Fibroblast of the aortic adventitia (primary cell): ENCODE measurements at regions not wholly inside any gene's neighbourhood (a gene's known extent, or its start where the extent isn't known, plus 50 kb on each side); places are given as distances from the start of the nearest gene placed in this dataset.
"Not testable (repeated sequence)": the region's sequence is repeated elsewhere in the genome, so short reads cannot be mapped to it uniquely, and the experiment has no call there.

Experiments used
- DNase-seq: peaks from one replicate; pipeline ENCODE4 v3.0.0-alpha.2; 2010; ENCODE audit warnings: low read depth
- H3K4me3 ChIP-seq: 2 replicates; pipeline ENCODE4 v1.5.1; 2011; ENCODE audit warnings: low read depth, mild to moderate bottlenecking, control low read depth, low read length, moderate library complexity
- CTCF ChIP-seq: IDR thresholded peaks from 2 replicates; pipeline ENCODE4 v1.5.1; 2011; ENCODE audit warnings: mild to moderate bottlenecking, low read length, control low read depth, inconsistent platforms; ENCODE audit not compliant: insufficient read depth

DNA sequence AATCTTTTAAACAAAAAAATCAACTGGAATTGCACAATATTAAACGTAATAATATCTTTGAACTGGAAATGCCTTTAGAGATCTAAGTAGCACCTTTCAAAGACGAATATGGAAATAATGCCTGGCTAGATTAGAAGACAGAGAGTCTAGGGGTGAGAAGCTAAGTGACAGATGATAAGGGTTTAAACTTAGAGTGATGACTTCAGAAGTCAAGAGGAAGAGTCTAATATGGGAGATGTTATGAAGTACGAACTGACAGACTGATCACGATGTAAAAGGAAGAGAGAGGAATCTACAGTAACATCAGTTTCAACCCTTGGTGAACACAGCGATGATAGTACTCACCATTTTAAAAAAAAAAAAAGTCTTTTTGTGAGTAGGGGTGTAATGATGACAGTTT, 57.9 kb downstream of the HINT1 start:
- no peak overlapping the region for H3K4me3 ChIP-seq
- TF ChIP-seq CTCF, result no peak
- no peak for DNase-seq

- no peak overlapping the region for H3K4me3 ChIP-seq
- no peak for DNase-seq
- no peak for TF ChIP-seq CTCF
These were observed 60.8 kb downstream of the HINT1 start for GRCh38 chr5:131104169-131104808.

GRCh38 chr5:131096774-131097710, 68.0 kb downstream of the HINT1 start:
- TF ChIP-seq CTCF, result no peak

GRCh38 chr5:131095561-131095960, 69.5 kb downstream of the HINT1 start:
- DNase-seq, H3K4me3 ChIP-seq: not testable (repeated sequence)

More at GRCh38 chr5:131096774-131097710, 68.0 kb downstream of the HINT1 start:
- DNase-seq, result no peak
- no peak overlapping the region for H3K4me3 ChIP-seq

DNA sequence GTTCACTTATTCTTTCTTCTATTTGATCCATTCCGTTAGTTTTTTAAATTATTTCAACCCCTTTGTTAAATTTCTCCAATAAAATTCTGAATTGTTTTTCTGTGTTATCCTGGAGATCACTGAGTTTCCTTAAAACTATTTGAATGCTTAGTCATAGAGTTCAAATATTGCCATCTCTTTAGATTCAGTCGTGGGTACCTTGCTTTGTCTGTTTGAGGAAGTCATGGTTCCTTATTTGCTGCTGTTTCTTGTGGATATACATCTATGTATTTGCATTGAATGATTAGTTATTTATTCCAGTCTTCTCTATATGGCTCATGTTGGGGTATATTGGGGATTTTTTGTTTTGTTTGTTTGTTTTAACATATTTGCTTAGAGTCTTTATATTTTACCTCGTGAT, 80.6 kb downstream of the HINT1 start:
- no peak for TF ChIP-seq CTCF
- no peak overlapping the region for H3K4me3 ChIP-seq
- no peak for DNase-seq

DNA sequence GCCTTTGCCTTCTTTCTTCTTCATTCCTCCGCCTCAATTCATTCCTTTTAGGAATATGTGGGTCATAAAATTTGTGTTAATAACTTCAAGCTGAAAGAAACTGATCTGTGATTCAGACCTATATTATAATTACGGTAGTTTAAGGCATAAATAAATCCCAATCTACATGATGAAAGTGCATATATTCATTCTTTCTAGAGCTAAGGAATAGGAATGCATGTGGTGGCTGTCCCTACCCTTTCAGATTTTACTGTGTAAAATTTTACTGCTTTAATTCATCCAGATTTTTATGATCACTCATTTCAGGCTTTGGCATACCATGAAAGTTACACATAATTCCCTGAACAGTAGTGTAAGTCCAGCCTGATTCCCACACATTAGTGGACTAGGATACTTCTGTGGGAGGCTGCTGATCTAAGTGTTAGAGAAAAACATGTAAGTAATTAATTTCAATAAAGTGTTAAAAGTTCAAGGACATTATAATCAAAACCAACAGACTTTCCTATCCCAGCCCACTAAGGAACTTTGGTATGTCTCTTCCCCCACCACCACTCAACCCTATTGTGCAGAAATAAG, 83.1 kb downstream of the HINT1 start:
- no peak for TF ChIP-seq CTCF
- DNase-seq, result no peak
- H3K4me3 ChIP-seq, result no peak overlapping the region

GRCh38 chr5:131081374-131081773, 83.7 kb downstream of the HINT1 start:
- peak; percentile 25 for DNase-seq
- no peak for TF ChIP-seq CTCF
- H3K4me3 ChIP-seq, result no peak overlapping the region
